ENCODE measurements at regions not wholly inside any gene's neighbourhood (a gene's known extent, or its start where the extent isn't known, plus 50 kb on each side); places are given as distances from the start of the nearest gene placed in this dataset.

- Histone ChIP-seq H3K4me1 (no peaks in the 10 kb centered on the region), H3K9me3 (no peaks in the 10 kb centered on the region), H3K36me3 (no peaks in the 10 kb centered on the region), H3K27me3 (no peaks in the 10 kb centered on the region), H3K4me3 (no peak overlapping the region), H3K27ac (no peak overlapping the region)
- DNase-seq, result no peak
- WGBS, 2 donors, result 86 to 92% methylated on average over 1 of the region's 1 CpG
- TF ChIP-seq CTCF (IDR thresholded peaks at IDR 0.05) (no peak), POLR2A (IDR thresholded peaks at IDR 0.05) (no peak)
- intact Hi-C loops (cut with DNase I), result no loop called here
Measured at GRCh38 chr4:153044036-153044435, 107.9 kb downstream of the FHDC1 start.

- intact Hi-C loops (cut with DNase I), result no loop called here
- DNase-seq, result no peak
- H3K36me3 ChIP-seq, result no peaks in the 10 kb centered on the region
- no peaks in the 10 kb centered on the region for H3K27me3 ChIP-seq
- TF ChIP-seq POLR2A (IDR thresholded peaks at IDR 0.05) (no peak), CTCF (IDR thresholded peaks at IDR 0.05) (no peak)
- no peaks in the 10 kb centered on the region for H3K4me1 ChIP-seq
- H3K4me3 ChIP-seq, result no peak overlapping the region
- H3K27ac ChIP-seq, result no peak overlapping the region
- no peaks in the 10 kb centered on the region for H3K9me3 ChIP-seq
- 53 to 59% methylated on average over 4 of the region's 4 CpGs for WGBS, 2 donors
Measured at GRCh38 chr4:153045111-153045982, 109.2 kb downstream of the FHDC1 start.

GRCh38 chr4:153058671-153059060 is 122.5 kb downstream of the FHDC1 start:
- H3K4me3 ChIP-seq, result no peak overlapping the region
- intact Hi-C loops (cut with DNase I), result no loop called here
- TF ChIP-seq CTCF (IDR thresholded peaks at IDR 0.05), result no peak
- TF ChIP-seq POLR2A (IDR thresholded peaks at IDR 0.05), result no peak
- no peaks in the 10 kb centered on the region for H3K36me3 ChIP-seq
- no peaks in the 10 kb centered on the region for H3K4me1 ChIP-seq
- DNase-seq, result no peak
- peaks cover 0 to 20% (median 0%) of the 10 kb centered on the region in 4 donors for H3K27me3 ChIP-seq
- H3K27ac ChIP-seq, result no peak overlapping the region
- H3K9me3 ChIP-seq, result no peaks in the 10 kb centered on the region
- WGBS, 2 donors, result 84 to 88% methylated on average over 3 of the region's 3 CpGs

- 91 to 93% methylated on average over 5 to 6 of the region's 6 CpGs for WGBS, 2 donors
- Histone ChIP-seq H3K4me1 (no peaks in the 10 kb centered on the region), H3K27ac (no peak overlapping the region), H3K9me3 (no peaks in the 10 kb centered on the region), H3K4me3 (no peak overlapping the region), H3K36me3 (no peaks in the 10 kb centered on the region), H3K27me3 (peaks cover 0 to 13% (median 0%) of the 10 kb centered on the region in 4 donors)
- intact Hi-C loops (cut with DNase I), result no loop called here
- TF ChIP-seq CTCF (IDR thresholded peaks at IDR 0.05), result no peak
- no peak for TF ChIP-seq POLR2A (IDR thresholded peaks at IDR 0.05)
- no peak for DNase-seq
Measured at GRCh38 chr4:153060196-153060595, 124.1 kb downstream of the FHDC1 start.

GRCh38 chr4:153061971-153062370 is 125.8 kb downstream of the FHDC1 start:
- no peaks in the 10 kb centered on the region for H3K36me3 ChIP-seq
- intact Hi-C loops (cut with DNase I), result no loop called here
- no peak overlapping the region for H3K4me3 ChIP-seq
- H3K27me3 ChIP-seq, result peaks cover 0 to 8% (median 0%) of the 10 kb centered on the region in 4 donors
- no peaks in the 10 kb centered on the region for H3K9me3 ChIP-seq
- no peaks in the 10 kb centered on the region for H3K4me1 ChIP-seq
- DNase-seq, result no peak
- WGBS, 2 donors, result 89 to 100% methylated on average over 2 of the region's 2 CpGs
- no peak overlapping the region for H3K27ac ChIP-seq
- TF ChIP-seq CTCF (IDR thresholded peaks at IDR 0.05) (no peak), POLR2A (IDR thresholded peaks at IDR 0.05) (no peak)

Data from esophagus squamous epithelium (tissue), 5 donors.